Activated T-helper 17 cell treated with anti-CD3 and anti-CD28 coated beads, Interleukin-2, amount 50 U/mL, for 72 hours (primary cell): ENCODE measurements at regions not wholly inside any gene's neighbourhood (a gene's known extent, or its start where the extent isn't known, plus 50 kb on each side); places are given as distances from the start of the nearest gene placed in this dataset.
"Not testable (repeated sequence)": the region's sequence is repeated elsewhere in the genome, so short reads cannot be mapped to it uniquely, and the experiment has no call there.

Experiments
- ATAC-seq: fragments of 150-1000 bp; cut with Tn5 transposase; replicated peaks from 2 replicates; pipeline ENCODE4 v1.10.0; 2021; ENCODE audit warnings: mild to moderate bottlenecking, moderate library complexity
- H3K27ac Mint-ChIP-seq: one replicate; pipeline ENCODE4 v1.8.0; 2022; ENCODE audit warnings: mixed read lengths
- H3K27me3 Mint-ChIP-seq: one replicate; pipeline ENCODE4 v1.8.0; 2022; ENCODE audit warnings: mixed read lengths
- H3K36me3 Mint-ChIP-seq: one replicate; pipeline ENCODE4 v1.8.0; 2022; ENCODE audit warnings: low read depth, mild to moderate bottlenecking, mixed read lengths
- H3K4me1 Mint-ChIP-seq: one replicate; pipeline ENCODE4 v1.8.0; 2022; ENCODE audit warnings: mixed read lengths
- H3K4me3 Mint-ChIP-seq: one replicate; pipeline ENCODE4 v1.8.0; 2022; ENCODE audit warnings: mild to moderate bottlenecking, mixed read lengths
- H3K9me3 Mint-ChIP-seq: one replicate; pipeline ENCODE4 v1.8.0; 2022; ENCODE audit warnings: mixed read lengths

DNA sequence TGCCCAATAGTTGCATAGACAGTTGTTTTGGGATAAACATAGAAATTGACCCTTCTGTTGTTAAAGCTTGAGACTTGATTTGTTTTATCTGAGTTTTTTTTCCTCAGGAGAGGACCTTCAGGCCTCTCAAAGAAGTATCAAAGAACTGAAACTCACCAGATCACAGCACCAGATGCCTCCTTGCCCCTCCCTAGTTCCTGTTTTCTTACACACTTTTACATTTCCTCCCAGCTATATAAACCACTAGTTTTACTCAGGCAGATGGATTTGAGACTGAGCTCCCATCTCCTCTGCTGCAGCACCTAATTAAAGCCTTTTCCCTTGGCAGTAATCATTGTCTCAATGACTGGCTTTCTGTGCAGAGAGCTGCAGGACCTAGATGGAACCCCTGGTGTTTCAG, 150.6 kb upstream of the NRG3 start:
- H3K4me1 Mint-ChIP-seq: no peaks in the 10 kb centered on the region
- no peaks in the 10 kb centered on the region for H3K27me3 Mint-ChIP-seq
- no peak for ATAC-seq
- no peaks in the 10 kb centered on the region for H3K36me3 Mint-ChIP-seq
- no peak overlapping the region for H3K4me3 Mint-ChIP-seq
- peaks cover 9% of the 10 kb centered on the region for H3K9me3 Mint-ChIP-seq
- no peak overlapping the region for H3K27ac Mint-ChIP-seq

DNA sequence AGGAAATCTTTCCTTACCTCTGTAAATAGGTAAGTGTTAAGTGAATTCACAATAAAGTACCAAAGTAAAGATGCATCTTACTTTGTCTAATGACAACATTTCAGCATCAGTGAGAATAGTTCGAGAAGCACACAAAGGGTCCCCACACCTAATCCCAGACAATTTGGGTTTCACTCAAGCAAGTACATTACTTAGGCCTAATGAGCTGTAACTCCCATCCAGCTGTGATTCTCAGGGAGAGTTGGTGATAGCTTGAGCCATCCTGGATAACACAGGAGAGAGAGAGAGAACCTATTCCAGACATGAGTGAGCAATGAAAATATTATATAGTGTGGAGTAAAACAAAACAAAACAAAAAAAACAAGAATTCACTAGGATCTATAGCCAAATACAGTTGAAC, 149.1 kb upstream of the NRG3 start:
- H3K9me3 Mint-ChIP-seq: peaks cover 9% of the 10 kb centered on the region
- H3K27ac Mint-ChIP-seq: no peak overlapping the region
- no peak for ATAC-seq
- no peak overlapping the region for H3K4me3 Mint-ChIP-seq
- H3K36me3 Mint-ChIP-seq: no peaks in the 10 kb centered on the region
- H3K27me3 Mint-ChIP-seq: no peaks in the 10 kb centered on the region
- no peaks in the 10 kb centered on the region for H3K4me1 Mint-ChIP-seq

DNA sequence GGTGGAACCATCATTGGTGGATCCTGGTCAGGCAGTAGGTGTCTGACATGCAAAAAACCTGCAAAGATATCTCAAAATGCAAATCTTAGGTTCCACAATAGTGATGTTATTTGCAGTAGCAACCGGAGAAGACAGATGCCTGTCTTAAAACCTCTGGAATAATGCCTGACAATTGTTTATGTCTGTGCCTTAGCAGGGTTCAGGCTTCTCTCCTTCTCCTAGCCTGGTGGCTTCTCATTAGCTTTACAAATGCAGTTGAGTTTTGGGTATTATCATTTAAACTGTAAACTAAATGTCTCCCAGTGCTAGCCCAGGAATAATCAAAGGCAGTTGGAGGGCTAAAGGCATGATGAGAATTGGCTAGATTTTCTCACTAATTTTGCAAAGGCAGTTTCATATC, 146.3 kb upstream of the NRG3 start:
- Mint-ChIP-seq H3K27me3 (no peaks in the 10 kb centered on the region), H3K36me3 (no peaks in the 10 kb centered on the region), H3K4me1 (no peaks in the 10 kb centered on the region), H3K9me3 (peaks cover 9% of the 10 kb centered on the region), H3K4me3 (no peak overlapping the region), H3K27ac (no peak overlapping the region)
- no peak for ATAC-seq

DNA sequence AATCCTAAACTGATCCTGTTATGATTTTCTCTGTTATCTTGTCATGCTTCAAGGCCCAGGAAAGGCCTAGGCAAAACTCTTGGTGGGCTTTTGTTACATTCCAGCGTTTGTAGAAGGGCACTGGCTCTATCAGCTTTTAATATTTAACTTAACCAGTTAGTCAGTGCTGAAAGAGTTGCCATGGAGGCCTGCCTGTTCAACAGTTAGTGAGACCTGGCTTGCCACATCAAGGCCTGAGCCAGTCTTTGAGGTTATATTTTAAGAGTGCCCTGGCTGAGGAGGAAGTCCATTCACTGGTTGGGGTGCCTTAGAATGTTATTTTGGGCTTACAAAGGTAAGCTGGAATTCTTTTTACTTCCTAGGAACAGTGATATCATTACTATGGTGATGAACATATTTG, 144.1 kb upstream of the NRG3 start:
- peaks cover 5% of the 10 kb centered on the region for H3K9me3 Mint-ChIP-seq
- no peak for ATAC-seq
- H3K36me3 Mint-ChIP-seq: no peaks in the 10 kb centered on the region
- H3K4me3 Mint-ChIP-seq: no peak overlapping the region
- H3K27me3 Mint-ChIP-seq: no peaks in the 10 kb centered on the region
- no peak overlapping the region for H3K27ac Mint-ChIP-seq
- no peaks in the 10 kb centered on the region for H3K4me1 Mint-ChIP-seq

DNA sequence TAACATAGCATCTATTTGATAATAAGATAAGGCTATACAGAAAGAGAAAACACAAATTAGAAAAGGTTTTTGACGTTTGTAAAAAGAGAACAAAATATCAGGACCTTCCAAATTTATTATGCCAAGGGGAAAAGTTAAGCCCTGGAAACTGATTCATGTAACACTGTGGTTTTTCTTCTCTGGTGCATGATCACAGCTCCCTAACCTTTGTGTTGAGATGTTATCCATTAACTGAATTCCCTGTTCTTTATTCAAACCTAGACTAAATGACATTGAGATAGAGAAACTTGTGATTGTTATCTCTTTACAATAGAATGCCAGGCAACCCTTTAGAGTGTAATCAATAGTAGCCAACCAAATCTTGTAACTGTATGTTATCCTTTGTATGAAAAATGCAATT, 141.5 kb upstream of the NRG3 start:
- Mint-ChIP-seq H3K4me1 (no peaks in the 10 kb centered on the region), H3K27me3 (no peaks in the 10 kb centered on the region), H3K9me3 (peaks cover 9% of the 10 kb centered on the region), H3K36me3 (no peaks in the 10 kb centered on the region), H3K4me3 (no peak overlapping the region), H3K27ac (no peak overlapping the region)
- ATAC-seq: no peak

DNA sequence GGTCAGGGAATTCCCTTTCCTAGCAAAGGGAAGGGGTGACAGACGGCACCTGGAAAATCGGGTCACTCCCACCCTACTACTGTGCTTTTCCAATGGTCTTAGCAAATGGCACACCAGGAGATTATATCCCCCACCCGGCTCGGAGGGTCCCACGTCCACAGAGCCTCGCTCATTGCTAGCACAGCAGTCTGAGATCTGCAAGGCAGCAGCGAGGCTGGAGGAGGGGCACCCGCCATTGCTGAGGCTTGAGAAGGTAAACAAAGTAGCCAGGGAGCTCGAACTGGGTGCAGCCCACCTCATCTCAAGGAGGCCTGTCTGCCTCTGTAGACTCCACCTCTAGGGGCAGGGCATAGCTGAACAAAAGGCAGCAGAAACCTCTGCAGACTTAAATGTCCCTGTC, 139.8 kb upstream of the NRG3 start:
- not testable (repeated sequence) for H3K27me3 Mint-ChIP-seq, H3K4me3 Mint-ChIP-seq, H3K9me3 Mint-ChIP-seq, H3K36me3 Mint-ChIP-seq, ATAC-seq, H3K27ac Mint-ChIP-seq, H3K4me1 Mint-ChIP-seq

DNA sequence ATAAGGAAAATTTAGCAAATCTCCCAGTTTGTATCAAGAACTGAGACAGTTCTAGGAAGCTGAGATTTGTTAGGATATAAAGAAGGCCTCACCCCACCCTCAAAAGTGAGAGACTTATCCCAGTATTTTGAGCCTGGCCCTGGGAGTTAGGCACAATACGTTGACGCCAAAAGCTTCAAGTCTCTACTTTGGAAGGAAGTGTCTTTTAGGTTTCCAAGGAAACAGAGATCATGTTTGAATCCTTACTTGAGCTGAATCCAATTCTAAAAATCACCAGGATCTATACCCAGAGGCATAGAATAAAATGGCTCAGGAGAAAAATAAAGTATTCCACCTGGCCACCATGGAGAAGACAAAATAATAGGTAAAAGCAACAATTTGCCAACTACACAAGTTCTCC, 115.9 kb upstream of the NRG3 start:
- ATAC-seq: no peak
- Mint-ChIP-seq H3K27ac (no peak overlapping the region), H3K4me1 (no peaks in the 10 kb centered on the region), H3K9me3 (peaks cover 3% of the 10 kb centered on the region), H3K4me3 (no peak overlapping the region), H3K27me3 (no peaks in the 10 kb centered on the region), H3K36me3 (no peaks in the 10 kb centered on the region)

DNA sequence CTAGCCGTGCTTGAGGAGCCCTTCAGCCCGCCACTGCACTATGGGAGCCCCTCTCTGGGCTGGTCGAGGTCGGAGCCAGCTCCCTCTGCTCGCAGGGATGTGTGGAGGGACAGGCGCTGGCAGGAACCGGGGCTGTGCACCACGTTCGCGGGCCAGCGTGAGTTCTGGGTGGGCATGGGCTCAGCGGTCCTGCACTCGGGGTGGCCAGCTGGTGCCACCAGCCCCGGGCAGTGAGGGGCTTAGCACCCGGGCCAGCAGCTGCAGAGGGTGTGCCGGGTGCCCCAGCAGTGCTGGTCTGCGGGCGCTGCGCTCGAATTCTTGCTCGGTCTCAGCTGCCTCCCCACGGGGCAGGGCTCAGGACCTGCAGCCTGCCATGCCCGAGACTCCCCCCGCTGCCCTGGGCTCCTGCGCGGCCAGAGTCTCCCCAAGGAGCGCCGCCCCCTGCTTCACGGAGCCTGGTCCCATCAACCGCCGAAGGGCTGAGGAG, 90.8 kb upstream of the NRG3 start:
- peaks cover 15% of the 10 kb centered on the region for H3K9me3 Mint-ChIP-seq
- H3K4me3 Mint-ChIP-seq: no peak overlapping the region
- no peak overlapping the region for H3K27ac Mint-ChIP-seq
- no peaks in the 10 kb centered on the region for H3K4me1 Mint-ChIP-seq
- ATAC-seq: no peak
- H3K36me3 Mint-ChIP-seq: no peaks in the 10 kb centered on the region
- no peaks in the 10 kb centered on the region for H3K27me3 Mint-ChIP-seq

DNA sequence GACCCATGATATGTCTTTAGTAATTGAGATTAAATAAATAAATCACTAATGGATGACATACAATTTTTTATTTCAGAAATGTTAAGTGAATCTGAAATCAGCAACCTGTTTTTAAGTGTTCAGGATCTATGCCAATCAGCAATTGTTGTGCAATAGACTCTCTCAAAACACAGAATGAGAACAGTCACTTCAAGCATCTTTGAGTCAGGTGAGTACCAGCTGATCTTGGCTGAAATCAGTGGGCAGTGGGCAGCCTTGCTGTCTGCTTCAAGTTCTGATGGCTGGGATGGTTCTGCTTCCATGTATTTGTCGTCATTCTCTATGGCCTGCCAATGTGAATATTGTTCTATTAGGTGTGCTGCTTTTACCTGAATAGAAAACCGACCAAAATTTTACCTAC, 82.3 kb upstream of the NRG3 start:
- H3K4me1 Mint-ChIP-seq: no peaks in the 10 kb centered on the region
- H3K27me3 Mint-ChIP-seq: no peaks in the 10 kb centered on the region
- no peak overlapping the region for H3K27ac Mint-ChIP-seq
- no peak for ATAC-seq
- H3K9me3 Mint-ChIP-seq: peaks cover 13% of the 10 kb centered on the region
- no peak overlapping the region for H3K4me3 Mint-ChIP-seq
- no peaks in the 10 kb centered on the region for H3K36me3 Mint-ChIP-seq

DNA sequence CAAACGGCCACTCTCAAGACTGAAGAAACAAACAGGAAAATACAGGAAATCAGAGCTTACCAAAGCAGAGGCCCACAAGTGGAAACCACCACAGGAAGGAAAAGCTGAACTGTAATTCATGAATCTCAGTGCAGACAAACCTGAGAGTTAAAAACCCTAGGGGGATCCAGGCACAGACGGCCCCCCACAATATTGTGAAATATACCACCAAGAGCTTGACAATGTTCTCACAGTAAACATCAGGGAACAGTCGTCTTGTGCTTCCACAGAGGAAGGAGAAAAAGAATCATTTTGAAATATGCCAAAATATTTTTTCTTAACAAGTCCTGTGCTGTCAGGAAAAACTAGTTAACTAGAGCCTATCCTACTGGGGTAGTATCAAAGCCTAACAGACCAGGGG, 68.2 kb upstream of the NRG3 start:
- H3K4me1 Mint-ChIP-seq: no peaks in the 10 kb centered on the region
- ATAC-seq: no peak
- no peak overlapping the region for H3K4me3 Mint-ChIP-seq
- peaks cover 22% of the 10 kb centered on the region for H3K9me3 Mint-ChIP-seq
- H3K36me3 Mint-ChIP-seq: no peaks in the 10 kb centered on the region
- no peaks in the 10 kb centered on the region for H3K27me3 Mint-ChIP-seq
- H3K27ac Mint-ChIP-seq: no peak overlapping the region

DNA sequence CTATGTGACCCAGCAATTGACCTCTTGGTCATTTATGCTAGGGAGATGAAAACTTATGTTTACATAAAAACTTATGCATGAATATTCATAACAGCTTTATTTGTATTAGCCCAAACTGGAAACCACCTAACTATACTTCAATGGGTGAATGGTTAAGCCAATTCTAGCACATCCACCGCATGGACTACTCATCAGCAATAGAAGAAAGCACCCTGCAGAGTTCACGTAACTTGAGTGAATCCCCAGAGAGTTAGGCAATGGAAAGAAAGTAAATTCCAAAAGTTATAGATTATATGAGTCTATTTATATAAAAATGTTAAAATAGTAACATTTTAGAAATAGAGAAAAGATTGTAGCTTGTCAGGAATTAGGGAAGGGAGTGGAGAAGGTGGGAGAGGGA, 60.2 kb upstream of the NRG3 start:
- no peak overlapping the region for H3K27ac Mint-ChIP-seq
- no peaks in the 10 kb centered on the region for H3K9me3 Mint-ChIP-seq
- ATAC-seq: no peak
- no peak overlapping the region for H3K4me3 Mint-ChIP-seq
- H3K4me1 Mint-ChIP-seq: no peaks in the 10 kb centered on the region
- no peaks in the 10 kb centered on the region for H3K27me3 Mint-ChIP-seq
- H3K36me3 Mint-ChIP-seq: no peaks in the 10 kb centered on the region

DNA sequence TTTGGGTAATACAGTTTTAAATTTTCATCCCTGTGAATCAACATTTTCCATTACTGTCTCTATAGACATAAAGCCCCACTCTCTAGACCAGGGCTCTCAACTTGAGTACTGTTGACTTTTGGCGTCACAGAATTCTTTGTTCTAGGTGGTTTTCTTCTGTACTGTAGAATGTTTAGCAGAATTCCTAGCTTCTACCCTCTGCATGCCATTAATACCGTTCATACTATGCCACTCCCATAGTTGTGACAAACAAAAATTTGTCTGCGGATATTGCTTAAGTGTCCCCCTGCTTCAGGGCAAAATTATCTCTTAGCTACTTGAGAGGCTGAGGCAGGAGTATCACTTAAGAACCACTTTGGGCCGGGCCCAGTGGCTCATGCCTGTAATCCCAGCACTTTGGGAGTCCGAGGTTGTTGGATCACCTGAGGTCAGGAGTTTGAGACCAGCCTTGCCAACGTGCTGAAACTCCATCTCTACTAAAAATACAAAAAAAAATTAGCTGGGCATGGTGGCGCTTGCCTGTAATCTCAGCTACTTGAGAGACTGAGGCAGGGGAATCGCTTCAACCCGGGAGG, 57.3 kb upstream of the NRG3 start:
- no peaks in the 10 kb centered on the region for H3K27me3 Mint-ChIP-seq
- no peaks in the 10 kb centered on the region for H3K9me3 Mint-ChIP-seq
- H3K4me1 Mint-ChIP-seq: no peaks in the 10 kb centered on the region
- no peak overlapping the region for H3K4me3 Mint-ChIP-seq
- ATAC-seq: no peak
- H3K36me3 Mint-ChIP-seq: no peaks in the 10 kb centered on the region
- no peak overlapping the region for H3K27ac Mint-ChIP-seq

DNA sequence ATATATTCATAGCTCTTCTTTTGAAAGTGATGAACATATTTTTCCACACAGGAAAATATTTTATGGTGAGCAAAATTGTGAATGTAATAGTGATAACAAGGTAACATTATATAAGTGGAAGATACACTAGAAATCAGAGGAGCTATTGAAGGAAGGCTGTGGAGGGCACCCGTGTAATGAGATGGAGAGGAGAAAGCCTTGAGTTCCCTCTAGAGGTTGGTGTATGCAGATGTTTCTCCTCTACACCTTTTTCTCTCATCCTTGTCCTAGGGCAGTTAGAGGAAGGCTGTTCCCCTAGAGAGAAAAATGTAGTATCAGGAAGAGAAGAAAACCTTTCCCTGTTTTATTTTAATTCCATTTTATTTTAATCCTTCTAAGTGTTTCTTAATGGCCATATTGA, 54.6 kb upstream of the NRG3 start:
- Mint-ChIP-seq H3K36me3 (no peaks in the 10 kb centered on the region), H3K4me1 (no peaks in the 10 kb centered on the region), H3K9me3 (peaks cover 5% of the 10 kb centered on the region), H3K27me3 (no peaks in the 10 kb centered on the region), H3K27ac (no peak overlapping the region), H3K4me3 (no peak overlapping the region)
- no peak for ATAC-seq
